ENCODE measurements at regions not wholly inside any gene's neighbourhood (a gene's known extent, or its start where the extent isn't known, plus 50 kb on each side); places are given as distances from the start of the nearest gene placed in this dataset.

DNA sequence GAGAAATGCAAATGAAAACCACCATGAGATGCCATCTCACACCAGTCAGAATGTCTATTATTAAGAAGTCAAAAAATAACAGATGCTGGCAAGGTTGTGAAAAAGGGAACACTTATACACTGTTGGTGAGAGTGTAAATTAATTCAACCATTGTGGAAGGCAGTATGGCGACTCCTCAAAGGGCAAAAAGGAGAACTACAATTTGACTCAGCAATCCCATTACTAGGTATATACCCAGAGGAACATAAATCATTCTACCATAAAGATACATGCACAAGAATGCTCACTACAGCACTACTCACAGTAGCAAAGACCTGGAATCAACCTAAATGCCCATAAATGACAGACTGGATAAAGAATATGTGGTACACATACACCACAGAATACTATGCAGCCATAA is 161.1 kb upstream of the PDGFD start:
- DNase-seq: no peak

DNA sequence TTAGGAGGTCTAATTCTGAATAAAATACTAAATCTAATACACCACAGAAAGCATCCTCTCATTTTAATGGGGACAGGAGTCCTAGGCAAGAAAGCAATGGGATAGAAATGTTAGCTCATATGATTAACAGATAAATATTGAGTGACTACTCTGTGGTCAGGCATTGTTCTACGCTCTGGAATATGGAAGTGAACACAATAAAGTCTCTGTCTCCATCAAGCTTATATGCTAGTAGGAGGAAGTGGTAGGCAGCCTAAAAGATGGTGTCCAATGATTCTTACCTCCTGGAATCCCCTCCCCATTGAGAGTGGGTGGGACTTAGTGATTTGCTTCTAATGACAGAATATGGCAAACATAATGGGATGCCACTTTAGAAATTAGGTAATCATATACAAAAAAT is 160.3 kb upstream of the PDGFD start:
- no peak for DNase-seq

GRCh38 chr11:104323841-104324240 is 159.9 kb upstream of the PDGFD start:
- DNase-seq: no peak

DNA sequence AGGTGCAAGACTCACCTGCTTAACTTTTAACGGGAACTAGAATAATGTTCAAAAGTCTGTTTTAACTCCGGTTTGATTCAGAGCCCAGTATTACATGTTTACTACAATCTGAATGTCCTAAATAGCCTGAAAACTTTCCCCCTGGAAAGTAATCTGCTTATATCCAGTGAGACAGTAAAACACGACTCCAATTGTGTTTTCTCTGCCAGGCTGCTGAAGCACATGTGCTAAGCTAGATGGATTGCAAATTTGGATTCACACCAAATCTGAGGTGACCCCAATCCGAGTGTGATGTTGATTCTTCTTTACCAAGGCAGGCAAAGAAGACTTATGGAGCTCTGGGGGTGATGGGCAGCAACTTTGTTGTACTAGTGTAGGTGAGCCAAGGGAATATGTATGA is 158.7 kb upstream of the PDGFD start:
- no peak for DNase-seq

DNA sequence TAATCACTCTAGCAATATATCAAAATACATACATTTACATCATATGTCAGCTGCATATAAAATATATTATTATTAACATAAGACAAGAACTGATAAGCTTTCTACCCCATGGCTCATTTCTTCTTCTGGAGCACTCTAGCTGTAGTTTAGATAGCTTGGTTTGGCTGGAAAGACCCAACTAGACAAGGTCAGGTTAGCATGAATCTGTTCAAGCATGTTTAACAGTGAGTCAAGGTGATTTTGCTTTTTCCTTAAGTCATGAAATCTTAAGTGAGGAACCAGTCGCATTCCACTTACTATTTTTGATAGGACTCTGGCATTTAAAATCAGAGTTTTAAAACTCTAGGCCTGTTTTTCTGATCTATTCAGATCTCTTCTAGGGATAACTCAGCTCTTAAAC is 157.0 kb upstream of the PDGFD start:
- DNase-seq: no peak

GRCh38 chr11:104320097-104320496 is 156.2 kb upstream of the PDGFD start:
- no peak for DNase-seq

- DNase-seq: no peak
Observed at GRCh38 chr11:104319396-104319795, 155.4 kb upstream of the PDGFD start.

DNA sequence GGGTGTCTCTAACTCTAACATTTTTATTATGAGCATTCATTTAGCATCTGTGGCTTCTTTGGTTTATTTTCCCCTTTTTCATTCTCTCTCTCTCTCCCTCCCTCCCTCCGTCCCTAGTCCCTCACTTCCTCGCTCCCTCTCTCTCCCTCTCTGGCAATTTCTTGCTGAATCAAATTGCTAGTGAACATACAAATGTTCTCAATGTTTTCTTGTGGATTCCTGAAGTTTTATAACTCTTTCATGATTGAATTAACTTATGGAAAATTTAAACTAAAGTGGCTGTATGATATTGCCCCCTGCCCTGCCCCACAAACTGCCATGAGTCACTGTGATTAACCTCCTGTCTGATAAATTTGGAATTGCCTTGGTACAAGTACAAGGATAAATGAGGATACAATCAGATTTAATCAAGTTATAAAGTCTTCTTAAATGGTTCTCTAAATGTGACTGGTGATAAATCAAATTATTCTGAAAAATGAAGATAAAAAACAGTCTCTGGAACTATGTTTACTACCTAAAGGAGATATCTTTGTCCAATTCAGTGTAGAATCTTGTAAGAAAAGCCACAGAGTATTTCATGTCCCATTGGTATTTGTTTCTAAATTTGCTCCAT is 143.0 kb upstream of the PDGFD start:
- no peak for DNase-seq

- DNase-seq: no peak
Observed at GRCh38 chr11:104301776-104302175, 137.8 kb upstream of the PDGFD start.

GRCh38 chr11:104291646-104292045 is 127.7 kb upstream of the PDGFD start:
- DNase-seq: no peak

- no peak for DNase-seq
Observed at GRCh38 chr11:104286129-104286528, 122.2 kb upstream of the PDGFD start.

- no peak for DNase-seq
Observed at GRCh38 chr11:104279587-104279986, 115.6 kb upstream of the PDGFD start.

GRCh38 chr11:104275992-104276391 is 112.0 kb upstream of the PDGFD start:
- DNase-seq: no peak

DNA sequence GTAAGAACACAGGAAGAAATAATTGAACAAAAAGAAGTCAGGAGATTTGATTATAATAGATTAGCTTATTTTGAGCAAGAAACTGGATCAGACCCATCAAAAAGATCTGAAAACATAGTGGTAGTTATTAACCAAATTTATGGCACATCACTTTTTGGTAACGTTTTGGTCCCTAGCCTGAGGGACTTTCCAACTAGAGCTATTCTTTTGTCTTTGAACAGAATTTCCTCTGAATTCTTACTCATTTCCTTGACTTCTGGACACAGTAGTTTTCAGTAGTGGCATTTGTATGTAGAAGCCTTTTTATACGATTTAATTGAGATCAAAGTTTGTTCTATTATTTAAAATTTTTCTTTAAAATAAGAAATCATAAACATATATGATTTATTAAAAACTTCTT is 96.5 kb upstream of the PDGFD start:
- DNase-seq: no peak

GRCh38 chr11:104259121-104259610 is 95.2 kb upstream of the PDGFD start:
- DNase-seq: no peak

GRCh38 chr11:104256525-104256924 is 92.6 kb upstream of the PDGFD start:
- no peak for DNase-seq

- DNase-seq: no peak
Observed at GRCh38 chr11:104254347-104254746, 90.4 kb upstream of the PDGFD start.

GRCh38 chr11:104246590-104246989 is 82.6 kb upstream of the PDGFD start:
- no peak for DNase-seq

DNA sequence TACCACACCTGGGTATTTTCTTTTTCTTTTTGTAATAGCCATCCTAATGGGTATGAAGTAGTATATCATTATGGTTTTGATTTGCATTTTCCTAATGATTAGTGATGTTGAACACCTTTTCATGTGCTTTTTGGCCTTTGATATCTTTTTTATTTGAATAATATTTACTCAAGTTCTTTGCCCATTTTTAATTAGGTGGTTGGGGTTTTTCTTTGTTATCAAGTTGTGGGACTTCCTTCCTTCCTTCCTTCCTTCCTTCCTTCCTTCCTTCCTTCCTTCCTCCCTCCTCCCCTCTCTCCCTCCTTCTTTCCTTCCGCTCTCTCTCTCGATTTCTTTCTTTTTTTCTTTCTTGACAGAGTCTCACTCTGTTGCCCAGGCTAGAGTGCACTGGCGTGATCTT is 75.0 kb upstream of the PDGFD start:
- DNase-seq: no peak

GRCh38 chr11:104225047-104225446 is 61.1 kb upstream of the PDGFD start:
- no peak for DNase-seq

DNA sequence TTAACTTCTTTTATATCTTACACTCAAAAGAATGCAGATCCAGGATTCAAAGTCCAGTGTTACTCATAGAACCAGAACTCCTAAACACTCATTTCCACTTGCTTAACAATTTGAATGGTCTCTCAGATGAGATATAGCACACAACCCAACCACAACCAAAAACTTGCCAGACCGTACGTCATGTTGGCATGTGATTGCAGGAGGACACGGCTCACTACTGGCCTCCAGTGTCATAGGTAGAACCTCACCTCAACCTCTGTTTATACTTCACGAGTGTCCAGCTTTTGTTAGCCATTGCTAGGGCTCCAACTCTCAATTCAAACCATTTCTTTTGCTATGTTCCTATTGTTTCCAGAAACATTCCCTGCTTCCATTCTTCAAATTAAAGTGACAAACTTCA is 58.5 kb upstream of the PDGFD start:
- no peak for DNase-seq

- no peak for DNase-seq
Observed at GRCh38 chr11:104221455-104221854, 57.5 kb upstream of the PDGFD start.

- no peak for DNase-seq
Observed at GRCh38 chr11:104219096-104219495, 55.1 kb upstream of the PDGFD start.

DNA sequence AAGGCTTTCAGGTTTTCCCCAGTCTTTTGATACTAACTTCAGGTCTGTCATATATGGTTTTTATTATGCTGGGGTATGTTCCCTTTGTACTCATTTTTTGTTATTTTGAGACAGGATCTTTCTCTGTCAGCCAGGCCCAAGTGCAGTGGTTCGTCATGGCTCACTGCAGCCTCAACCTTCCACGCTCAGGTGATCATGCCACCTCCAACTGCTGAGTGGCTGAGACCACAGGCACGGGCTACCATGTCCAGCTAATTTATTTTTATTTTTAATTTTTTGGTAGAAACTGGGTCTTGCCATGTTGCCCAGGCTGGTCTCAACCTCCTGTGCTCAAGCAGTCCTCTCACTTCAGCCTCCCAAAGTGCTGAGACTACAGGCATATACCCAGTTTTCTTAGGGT is 50.6 kb upstream of the PDGFD start:
- no peak for DNase-seq
